ENCODE measurements at regions not wholly inside any gene's neighbourhood (a gene's known extent, or its start where the extent isn't known, plus 50 kb on each side); places are given as distances from the start of the nearest gene placed in this dataset.
"Not testable (repeated sequence)": the region's sequence is repeated elsewhere in the genome, so short reads cannot be mapped to it uniquely, and the experiment has no call there.

GRCh38 chr6:15111576-15111975 is 134.3 kb upstream of the JARID2 start:
- DNase-seq (ENCODE audit: low read depth, low spot score): not testable (repeated sequence)

GRCh38 chr6:15113587-15113986 is 132.3 kb upstream of the JARID2 start:
- no peak for DNase-seq (ENCODE audit: low read depth, low spot score)

DNA sequence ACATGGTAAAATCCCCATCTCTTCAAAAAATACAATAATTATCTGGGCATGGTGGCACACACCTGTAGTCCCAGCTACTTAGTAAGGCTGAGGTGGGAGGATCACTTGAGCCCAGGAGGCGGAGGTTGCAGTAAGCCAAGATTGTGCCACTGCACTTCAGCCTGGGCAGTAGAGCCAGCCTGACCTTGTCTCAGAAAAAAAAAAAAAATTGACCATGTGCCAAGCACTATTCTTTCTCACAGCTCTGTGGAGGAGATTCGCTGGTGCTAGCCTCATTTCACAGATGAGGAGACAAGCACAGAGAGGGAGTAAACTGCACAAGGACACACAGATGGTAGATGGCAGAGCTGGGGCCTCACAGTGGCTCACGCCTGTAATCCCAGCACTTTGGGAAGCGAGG is 131.8 kb upstream of the JARID2 start:
- no peak for DNase-seq (ENCODE audit: low read depth, low spot score)

GRCh38 chr6:15116889-15117288 is 129.0 kb upstream of the JARID2 start:
- DNase-seq (ENCODE audit: low read depth, low spot score): no peak

DNA sequence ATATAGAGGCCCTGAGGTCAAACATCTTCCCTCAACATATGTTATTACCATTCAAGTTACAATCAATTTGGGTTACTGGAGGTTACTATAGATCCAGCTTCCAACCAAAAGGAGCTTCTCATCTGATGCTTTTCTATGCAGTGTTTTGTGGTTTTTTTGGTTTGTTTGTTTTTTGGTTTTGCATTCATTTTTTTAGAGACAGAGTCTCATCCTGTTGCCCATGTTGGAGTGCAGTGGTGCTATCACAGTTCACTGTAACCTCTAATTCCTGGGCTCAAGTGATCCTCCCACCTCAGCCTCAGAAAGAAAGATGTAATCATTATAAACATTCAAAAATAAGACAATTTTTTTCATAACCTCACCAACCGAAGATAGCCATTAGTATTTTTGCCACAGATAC is 124.4 kb upstream of the JARID2 start:
- DNase-seq (ENCODE audit: low read depth, low spot score): no peak

DNA sequence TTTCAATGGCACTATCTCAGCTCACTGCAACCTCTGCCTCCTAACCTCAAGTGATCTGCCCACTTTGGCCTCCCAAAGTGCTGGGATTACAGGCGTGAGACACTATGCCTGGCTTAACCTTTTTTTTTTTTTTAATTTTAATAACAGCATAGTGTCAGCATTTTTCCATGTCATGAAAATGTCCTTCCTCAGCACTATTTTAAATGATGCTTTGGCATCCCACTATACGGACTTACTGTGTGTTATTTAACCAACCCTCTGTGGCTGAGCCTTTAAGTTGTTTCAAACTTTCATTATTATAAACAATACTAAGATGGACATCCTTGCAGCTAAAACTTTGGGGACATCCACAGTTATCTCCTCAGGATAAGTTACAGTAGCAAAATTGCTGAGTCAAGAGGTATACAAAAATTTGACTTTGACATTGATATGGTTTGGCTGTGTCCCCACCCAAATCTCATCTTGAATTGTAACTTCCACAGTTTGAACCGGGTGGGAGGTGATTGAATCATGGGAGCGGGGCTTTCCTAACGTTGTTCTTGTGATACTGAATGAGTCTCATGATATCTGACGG is 123.8 kb upstream of the JARID2 start:
- DNase-seq (ENCODE audit: low read depth, low spot score): no peak

GRCh38 chr6:15129887-15130286 is 116.0 kb upstream of the JARID2 start:
- DNase-seq (ENCODE audit: low read depth, low spot score): no peak

DNA sequence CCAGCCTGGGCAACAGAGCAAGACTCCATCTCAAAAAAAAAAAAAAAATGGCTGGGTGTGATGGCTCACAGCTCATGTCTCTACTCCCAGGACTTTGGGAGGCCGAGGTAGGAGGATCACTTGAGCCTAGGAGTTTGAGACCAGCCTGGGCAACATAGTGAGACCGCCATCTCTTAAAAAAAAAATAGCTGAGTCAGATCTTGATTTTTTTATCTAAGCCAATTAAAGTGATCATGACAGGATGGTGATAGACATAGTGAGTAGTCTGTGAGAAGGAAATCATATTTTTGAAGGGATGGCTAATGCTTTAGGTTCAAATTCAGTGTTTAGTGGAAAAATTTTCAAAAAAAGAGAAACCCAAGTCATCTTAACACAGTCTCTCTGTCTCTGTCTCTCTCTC is 114.6 kb upstream of the JARID2 start:
- no peak for DNase-seq (ENCODE audit: low read depth, low spot score)

DNA sequence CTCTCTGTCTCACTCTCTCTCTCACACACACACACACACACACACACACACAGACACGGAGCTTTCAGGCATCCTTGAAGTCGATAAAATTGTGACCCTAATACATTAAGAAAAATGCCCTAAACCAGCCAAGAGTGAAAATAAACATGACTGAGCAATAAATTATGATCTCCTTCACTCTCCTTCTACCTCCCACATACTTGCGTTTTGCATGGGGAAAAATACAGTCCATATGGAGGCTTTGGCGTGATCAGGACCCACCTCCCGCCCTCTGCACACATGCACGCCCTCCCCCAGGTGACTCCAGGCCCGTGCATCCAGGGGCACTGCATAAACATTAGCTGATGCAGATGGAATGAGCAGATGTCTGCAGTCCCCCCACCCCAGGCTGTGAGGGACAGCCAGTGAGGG is 114.2 kb upstream of the JARID2 start:
- no peak for DNase-seq (ENCODE audit: low read depth, low spot score)

- no peak for DNase-seq (ENCODE audit: low read depth, low spot score)
Observed at GRCh38 chr6:15132167-15132566, 113.7 kb upstream of the JARID2 start.

GRCh38 chr6:15132854-15133670 is 112.8 kb upstream of the JARID2 start:
- no peak for DNase-seq (ENCODE audit: low read depth, low spot score)

GRCh38 chr6:15137086-15137485 is 108.8 kb upstream of the JARID2 start:
- no peak for DNase-seq (ENCODE audit: low read depth, low spot score)

- DNase-seq (ENCODE audit: low read depth, low spot score): no peak
Observed at GRCh38 chr6:15143086-15143485, 102.8 kb upstream of the JARID2 start.

GRCh38 chr6:15143540-15143939 is 102.3 kb upstream of the JARID2 start:
- DNase-seq (ENCODE audit: low read depth, low spot score): no peak

- DNase-seq (ENCODE audit: low read depth, low spot score): no peak
Observed at GRCh38 chr6:15145821-15146220, 100.0 kb upstream of the JARID2 start.

DNA sequence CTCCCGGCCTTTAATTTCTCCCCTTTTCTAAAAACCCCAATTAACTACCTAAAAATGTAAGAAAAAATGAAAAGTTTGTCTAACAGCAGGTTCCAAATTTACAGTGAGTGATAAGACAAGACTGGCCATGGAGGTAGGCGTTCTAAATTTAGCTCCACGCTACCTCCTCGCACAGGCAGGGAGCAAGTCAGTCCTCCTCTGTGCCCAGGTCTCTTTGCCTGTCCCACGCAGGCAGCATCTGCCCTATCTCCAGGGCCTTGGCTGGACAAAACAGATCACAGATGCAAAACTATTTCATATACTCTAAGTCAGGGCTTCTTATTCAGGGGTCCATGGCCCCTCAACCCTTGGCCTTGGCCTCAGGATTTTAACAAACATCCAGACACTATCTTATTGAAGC is 98.0 kb upstream of the JARID2 start:
- no peak for DNase-seq (ENCODE audit: low read depth, low spot score)

GRCh38 chr6:15148356-15148946 is 97.4 kb upstream of the JARID2 start:
- no peak for DNase-seq (ENCODE audit: low read depth, low spot score)

DNA sequence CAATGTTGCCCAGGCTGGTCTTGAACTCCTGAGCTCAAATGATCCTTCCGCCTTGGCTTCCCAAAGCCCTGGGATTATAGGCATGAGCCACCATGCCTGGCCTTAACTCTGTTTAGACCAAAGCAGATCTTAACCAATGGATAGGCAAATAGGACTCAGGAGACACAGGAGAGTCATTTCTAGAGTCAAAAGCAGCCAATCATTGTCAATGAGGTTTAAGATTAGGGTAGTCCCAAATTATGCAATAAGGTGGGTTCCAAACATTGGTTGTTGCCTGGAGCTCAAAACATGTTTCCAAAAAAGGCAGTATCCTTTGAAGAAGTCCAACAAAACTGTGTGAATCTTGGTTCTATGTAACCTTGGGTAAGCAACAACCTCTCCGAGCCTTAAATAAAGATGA is 95.7 kb upstream of the JARID2 start:
- no peak for DNase-seq (ENCODE audit: low read depth, low spot score)

DNA sequence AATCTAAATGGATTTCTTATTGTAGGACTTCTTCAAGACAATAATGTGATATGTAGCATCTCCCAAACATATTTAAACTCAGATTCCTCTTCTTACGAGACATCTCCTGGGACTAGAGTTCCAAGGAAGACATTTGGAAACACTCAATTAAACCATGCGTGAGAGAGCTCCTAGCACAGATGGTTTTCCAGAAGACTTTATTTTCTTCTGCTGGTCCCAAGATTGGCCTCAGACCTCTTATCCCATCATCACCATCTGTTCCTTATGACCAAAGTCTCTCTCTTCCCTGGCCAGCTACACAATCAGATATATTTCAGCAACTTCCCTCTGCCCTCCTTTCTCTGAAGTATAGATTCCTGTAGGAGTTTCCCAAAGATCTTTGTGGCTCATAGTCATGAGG is 93.2 kb upstream of the JARID2 start:
- no peak for DNase-seq (ENCODE audit: low read depth, low spot score)

- no peak for DNase-seq (ENCODE audit: low read depth, low spot score)
Observed at GRCh38 chr6:15153191-15153590, 92.7 kb upstream of the JARID2 start.

- DNase-seq (ENCODE audit: low read depth, low spot score): no peak
Observed at GRCh38 chr6:15157479-15157878, 88.4 kb upstream of the JARID2 start.

- DNase-seq (ENCODE audit: low read depth, low spot score): no peak
Observed at GRCh38 chr6:15158821-15159619, 86.8 kb upstream of the JARID2 start.
